ENCODE measurements at regions not wholly inside any gene's neighbourhood (a gene's known extent, or its start where the extent isn't known, plus 50 kb on each side); places are given as distances from the start of the nearest gene placed in this dataset.

GRCh38 chr17:12528036-12528435 lies 137.7 kb upstream of the MYOCD start:
- no peak for DNase-seq

GRCh38 chr17:12530161-12530560 lies 135.5 kb upstream of the MYOCD start:
- DNase-seq, result no peak

- DNase-seq, result no peak
Observed at GRCh38 chr17:12536021-12536420, 129.7 kb upstream of the MYOCD start.

- DNase-seq, result no peak
Observed at GRCh38 chr17:12536472-12536871, 129.2 kb upstream of the MYOCD start.

GRCh38 chr17:12537436-12537835 lies 128.3 kb upstream of the MYOCD start:
- DNase-seq, result no peak

GRCh38 chr17:12538003-12538402 lies 127.7 kb upstream of the MYOCD start:
- no peak for DNase-seq

GRCh38 chr17:12545877-12546513 lies 119.7 kb upstream of the MYOCD start:
- DNase-seq, result no peak

- no peak for DNase-seq
Observed at GRCh38 chr17:12546983-12547382, 118.7 kb upstream of the MYOCD start.

- DNase-seq, result no peak
Observed at GRCh38 chr17:12547831-12548230, 117.9 kb upstream of the MYOCD start.

- DNase-seq, result no peak
Observed at GRCh38 chr17:12548558-12548957, 117.1 kb upstream of the MYOCD start.

- no peak for DNase-seq
Observed at GRCh38 chr17:12549499-12550041, 116.1 kb upstream of the MYOCD start.

- DNase-seq, result no peak
Observed at GRCh38 chr17:12553625-12554024, 112.1 kb upstream of the MYOCD start.

- DNase-seq, result no peak
Observed at GRCh38 chr17:12554251-12554650, 111.4 kb upstream of the MYOCD start.

GRCh38 chr17:12566291-12566690 lies 99.4 kb upstream of the MYOCD start:
- DNase-seq, result no peak

GRCh38 chr17:12567077-12568053 lies 98.3 kb upstream of the MYOCD start:
- DNase-seq, result no peak

GRCh38 chr17:12568358-12569251 lies 97.1 kb upstream of the MYOCD start:
- DNase-seq, result no peak

GRCh38 chr17:12571606-12572005 lies 94.1 kb upstream of the MYOCD start:
- DNase-seq, result no peak

- no peak for DNase-seq
Observed at GRCh38 chr17:12574525-12574924, 91.2 kb upstream of the MYOCD start.

GRCh38 chr17:12575641-12576040 lies 90.0 kb upstream of the MYOCD start:
- no peak for DNase-seq

- no peak for DNase-seq
Observed at GRCh38 chr17:12579288-12579687, 86.4 kb upstream of the MYOCD start.

GRCh38 chr17:12580640-12581039 lies 85.0 kb upstream of the MYOCD start:
- no peak for DNase-seq

GRCh38 chr17:12584727-12585126 lies 81.0 kb upstream of the MYOCD start:
- DNase-seq, result no peak

Data from renal pelvis (tissue), 1 donor.